ENCODE measurements at regions not wholly inside any gene's neighbourhood (a gene's known extent, or its start where the extent isn't known, plus 50 kb on each side); places are given as distances from the start of the nearest gene placed in this dataset.

DNA sequence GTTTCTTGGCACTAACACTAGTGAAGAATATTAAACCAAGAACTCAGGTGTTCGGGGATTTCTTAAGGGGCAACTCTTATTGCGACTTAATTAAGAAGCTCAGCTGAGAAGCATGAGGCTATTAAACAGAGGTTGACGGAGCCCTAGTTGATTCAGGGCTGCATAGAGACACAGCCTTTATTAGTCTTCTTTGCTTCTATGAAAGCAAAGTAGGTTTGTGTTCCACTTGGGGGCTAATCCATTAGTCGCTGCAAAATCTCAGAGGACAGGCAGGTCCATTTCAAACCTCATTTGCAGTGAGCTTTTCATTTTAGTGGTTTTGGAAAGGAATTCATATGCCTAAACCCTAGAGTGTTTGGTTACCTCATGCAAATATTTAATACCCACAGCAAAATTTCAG is 506.6 kb upstream of the SULF2 start:
- DNase-seq = no peak

DNA sequence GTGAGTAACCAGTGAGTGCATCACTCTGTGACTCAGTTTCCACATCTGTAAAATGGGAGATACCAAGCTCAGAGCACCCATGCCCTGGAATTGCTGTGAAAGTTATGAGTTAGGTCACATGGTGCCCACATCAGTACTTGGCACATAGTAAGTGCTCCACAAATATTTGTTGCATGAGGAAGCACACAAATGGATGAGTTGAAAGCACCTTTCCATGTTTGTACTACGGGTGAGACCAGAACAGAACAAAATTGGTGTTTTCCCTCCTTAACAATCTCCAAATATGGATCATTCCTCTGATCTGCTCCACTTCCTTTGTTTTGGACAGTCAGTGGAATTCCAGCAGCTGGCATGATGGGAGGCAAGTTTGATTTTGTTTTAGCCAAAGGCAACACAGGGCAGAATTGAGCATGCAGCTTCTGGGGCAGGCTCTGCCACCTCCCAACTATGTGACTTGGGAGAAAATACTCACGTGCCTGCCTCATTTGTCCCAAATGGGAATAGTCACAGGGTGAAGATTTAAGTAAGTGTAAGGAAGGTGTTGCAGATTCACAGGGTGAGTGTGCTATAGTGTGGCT is 503.7 kb upstream of the SULF2 start:
- no peak for DNase-seq

DNA sequence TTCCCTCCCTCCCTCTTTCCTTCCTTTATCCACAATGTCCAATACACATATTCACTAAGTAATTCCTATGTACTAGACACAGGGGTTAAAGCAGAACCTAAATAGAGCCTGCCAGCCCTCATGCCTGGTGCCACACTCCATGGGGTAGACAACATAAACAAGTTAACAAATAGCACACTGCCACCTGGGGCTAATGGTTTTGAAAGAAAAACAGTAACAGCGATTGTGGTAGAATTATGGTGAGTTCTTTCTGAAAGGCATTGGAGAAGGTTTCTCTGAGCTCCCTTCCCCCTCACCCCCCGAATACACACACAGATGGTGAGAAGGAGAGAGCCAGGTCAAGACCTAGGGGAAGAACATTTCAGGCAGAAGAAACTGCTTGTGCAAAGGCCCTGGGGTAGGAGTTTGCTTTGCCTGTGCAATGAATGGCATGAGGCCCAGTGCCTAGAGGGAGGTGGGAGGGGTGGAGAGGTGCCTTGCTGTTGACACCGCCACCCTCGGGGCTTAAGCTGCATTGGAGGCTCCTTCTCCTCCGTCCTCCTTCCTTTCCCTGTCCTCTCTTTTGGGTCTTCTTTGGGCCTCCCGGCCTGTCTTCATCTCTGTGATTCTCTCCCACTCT is 502.4 kb upstream of the SULF2 start:
- DNase-seq = no peak

DNA sequence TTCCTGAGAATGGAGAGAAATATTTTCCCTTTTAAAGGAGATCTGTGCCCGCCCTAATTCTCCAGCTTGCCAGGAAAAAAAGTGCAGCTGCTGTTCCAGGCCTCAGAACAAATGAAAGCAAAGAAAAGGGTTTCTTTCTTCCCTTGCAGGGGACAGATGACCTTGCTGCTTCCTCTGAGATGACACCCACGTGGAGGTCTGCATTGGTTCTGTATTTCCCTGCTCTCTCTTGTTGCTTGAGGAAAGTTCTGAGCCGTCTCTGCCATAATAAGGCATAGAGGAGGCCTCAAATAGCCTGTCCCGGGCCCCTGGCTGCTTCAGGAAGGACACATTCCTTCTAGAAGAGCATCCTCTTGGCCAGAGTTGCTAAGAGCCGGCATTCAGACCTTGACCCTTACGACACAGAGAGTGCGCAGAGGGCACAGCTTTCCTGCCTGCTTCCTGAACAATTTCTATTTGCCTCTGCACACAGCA is 501.8 kb upstream of the SULF2 start:
- DNase-seq = no peak

DNA sequence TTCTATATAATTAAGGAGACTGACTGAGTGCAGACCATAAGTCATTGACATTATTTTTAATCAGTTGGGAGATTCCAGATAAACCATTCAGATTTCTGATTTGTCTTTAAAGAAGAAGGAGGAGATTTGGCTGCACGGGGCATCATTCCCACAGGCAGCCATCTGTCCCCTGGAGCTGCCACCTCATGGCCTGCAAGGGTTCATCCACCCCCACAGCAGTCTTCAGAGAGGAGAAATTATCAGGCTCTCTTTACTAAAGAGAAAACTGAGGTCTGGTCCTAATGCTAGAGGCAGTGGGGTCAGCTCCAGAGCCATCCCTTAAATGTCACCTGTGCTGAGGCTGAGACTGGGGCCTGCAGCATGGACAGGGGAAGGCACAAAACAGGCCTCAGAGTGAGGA is 501.3 kb upstream of the SULF2 start:
- DNase-seq = no peak

DNA sequence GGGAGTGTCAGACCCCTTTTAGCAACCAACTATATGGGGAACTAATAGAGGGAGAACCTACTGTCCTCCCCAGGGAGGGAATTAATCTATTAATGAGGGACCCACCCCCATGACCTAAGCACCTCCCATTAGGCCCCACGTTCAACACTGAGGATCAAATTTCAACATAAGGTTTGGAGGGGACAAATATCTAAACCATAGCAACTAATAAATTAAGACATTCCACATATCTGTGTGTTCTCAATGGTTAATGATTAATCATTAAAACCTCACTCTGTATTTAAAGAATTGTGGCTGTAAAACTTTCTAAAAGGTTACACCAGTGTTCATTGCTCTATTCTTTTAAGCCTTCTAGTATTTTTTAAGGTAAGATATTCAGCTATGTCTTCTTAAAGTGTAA is 500.4 kb upstream of the SULF2 start:
- no peak for DNase-seq

DNA sequence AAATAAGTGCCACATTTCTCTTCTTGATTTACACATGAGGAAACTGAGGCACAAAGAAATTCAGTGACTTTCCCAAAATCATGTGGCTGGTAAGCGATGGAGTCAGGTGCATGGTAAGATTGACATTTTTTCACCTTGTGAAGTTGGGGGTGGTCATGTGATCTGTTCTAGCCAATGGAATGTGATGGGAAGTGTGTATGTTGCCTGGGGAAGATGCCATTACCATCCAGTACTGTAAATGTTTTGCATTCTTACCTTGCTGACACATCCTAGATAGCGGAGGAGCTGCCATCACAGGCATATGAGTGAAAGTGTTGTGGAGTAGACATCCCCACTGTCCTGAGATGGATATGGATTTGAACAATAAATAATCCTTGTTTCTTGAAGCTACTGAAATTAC is 499.6 kb upstream of the SULF2 start:
- DNase-seq = no peak

DNA sequence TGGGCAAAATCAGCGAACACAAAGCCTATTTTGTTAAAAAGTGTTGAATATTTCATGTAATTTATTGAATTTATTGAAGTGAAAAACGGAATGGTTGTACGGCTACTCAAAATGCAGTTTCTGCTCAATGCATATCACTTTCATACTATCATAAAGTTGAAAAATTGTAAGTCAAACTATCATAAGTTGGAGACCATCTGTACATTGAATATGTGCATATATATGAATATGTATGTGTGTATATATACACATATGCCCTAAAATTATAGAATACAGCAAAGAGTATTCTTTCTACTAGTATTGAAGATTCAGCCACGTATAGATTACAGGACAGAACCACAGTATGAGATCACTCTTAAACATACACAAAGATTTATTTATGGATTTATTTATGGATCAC is 499.0 kb upstream of the SULF2 start:
- DNase-seq = no peak

DNA sequence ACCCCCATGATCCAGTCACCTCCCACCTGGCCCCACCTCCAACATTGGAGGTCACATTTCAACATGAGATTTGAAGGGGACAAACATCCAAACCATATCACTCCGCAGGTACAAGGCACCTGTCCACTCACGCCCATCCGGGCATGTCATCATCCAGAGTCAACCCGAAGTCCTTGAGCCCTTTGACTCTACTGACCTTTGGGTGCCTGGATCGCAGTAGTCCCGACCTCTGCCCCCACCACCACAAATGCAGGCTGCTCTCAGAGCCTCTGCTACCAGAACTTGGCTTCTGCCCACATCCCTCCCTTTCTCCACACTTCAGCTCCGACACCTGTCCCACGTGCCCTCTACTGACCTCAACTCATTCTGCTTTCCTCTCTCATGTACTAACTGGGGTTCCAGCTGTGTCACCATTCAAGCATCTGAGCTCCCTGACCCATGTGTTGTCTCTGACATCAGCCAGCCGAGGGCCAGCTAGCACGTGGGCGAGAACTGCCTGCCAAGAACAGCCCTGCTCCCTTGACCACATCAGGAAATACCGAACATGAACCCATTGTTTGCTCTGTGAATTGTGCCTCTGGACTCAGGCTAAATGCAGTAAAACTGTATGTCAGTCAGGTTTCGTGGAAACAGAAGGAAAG is 498.3 kb upstream of the SULF2 start:
- no peak for DNase-seq

DNA sequence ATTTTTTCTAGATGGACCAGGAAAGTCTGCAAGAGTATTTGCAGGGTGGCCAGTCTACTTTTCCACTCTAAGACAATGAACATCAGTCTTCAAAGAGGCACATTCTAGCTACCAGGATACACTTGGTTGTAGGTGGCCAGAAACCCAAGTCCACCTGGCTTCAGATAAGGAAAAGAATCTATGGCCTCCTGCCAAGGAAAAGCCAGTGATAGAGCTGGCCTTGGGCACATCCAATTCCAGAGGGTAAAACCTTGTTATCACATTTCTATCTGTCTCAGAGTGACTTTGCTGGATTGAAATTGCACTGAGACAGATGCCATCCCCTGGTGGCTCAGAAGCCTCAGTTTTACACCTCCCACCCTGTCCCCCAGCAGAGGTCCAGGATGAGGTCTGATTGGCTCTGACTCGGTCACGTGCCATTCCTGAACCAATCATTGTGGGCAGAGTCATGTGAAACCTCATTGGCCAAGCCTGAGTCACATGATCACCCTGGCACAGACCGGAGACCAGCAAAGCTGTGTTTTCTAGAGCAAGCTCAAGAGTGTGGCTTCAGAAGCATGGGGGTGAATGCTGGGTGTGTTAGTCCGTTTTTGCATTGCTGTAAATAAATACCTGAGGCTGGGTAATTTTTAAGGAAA is 497.4 kb upstream of the SULF2 start:
- DNase-seq = no peak

DNA sequence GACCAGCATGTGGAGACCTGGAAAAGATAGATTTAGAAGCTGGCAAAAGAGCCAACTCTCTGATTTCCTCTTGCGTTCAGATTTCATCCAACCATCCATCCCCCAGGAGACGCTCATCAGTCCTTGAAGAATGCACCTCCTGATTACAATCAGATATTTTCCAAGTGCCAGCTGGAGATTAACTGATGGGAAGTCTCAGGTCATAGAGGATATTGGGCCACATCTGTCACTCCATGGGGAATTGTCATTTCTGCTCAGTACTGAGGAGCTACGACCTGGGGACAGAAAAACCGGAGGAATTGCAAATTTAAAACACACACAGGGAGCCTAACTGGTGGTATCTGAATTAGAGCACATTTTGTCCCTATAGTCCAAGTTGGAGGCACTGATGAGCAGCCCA is 496.2 kb upstream of the SULF2 start:
- no peak for DNase-seq

DNA sequence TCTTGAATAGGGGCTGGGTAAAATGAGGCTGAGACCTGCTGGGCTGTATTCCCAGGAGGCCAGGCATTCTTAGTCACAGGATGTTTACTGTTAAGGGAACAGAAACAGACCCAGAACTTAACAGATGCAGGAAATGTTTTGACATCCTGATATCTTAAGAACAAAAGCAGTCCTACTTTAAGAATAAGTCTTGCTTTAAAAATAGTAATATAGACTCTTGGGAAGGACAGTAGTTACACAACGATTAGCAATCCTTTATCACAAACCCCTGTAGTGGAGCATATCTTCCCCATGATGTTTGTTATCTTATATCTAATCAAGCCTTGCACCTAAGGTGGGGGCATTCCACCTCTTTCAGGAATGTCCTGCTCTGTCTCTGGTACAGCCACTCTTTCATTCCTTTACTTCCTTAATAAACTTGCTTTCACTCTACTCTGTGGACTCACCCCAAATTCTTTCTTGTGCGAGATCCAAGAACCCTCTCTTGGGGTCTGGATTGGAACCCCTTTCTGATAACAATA is 493.7 kb upstream of the SULF2 start:
- DNase-seq = no peak

DNA sequence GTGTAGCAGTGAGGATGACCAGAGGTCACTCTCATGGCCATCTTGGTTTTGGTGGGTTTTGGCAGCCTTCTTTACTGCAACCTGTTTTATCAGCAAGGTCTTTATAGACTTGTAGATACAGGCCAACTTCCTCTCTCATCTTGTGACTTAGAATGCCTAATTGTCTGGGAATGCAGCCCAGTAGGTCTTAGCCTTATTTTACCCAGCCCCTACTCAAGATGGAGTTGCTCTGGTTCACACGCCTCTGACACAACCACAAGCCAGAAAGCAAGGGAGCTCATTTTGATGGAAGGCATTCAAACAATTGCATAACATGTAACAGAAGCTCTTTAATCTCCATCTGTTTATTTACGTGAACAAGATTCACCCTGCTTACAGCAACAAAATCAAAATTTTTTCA is 492.0 kb upstream of the SULF2 start:
- no peak for DNase-seq

DNA sequence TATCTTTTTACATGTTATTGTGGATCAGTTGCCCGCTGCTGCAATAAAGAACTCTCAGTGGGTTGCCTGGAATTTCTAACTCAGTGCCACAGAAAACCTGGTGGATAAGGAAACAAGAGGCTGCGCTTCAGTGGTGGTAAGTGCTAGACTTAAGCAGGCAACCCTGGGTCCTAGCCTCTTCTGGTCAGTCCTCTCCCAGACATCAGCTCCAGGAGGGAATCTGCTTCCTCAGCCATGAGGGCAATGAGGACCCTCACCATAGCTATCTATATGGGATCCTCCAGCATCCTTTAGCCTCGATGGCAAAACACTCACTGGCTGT is 490.7 kb upstream of the SULF2 start:
- no peak for DNase-seq

DNA sequence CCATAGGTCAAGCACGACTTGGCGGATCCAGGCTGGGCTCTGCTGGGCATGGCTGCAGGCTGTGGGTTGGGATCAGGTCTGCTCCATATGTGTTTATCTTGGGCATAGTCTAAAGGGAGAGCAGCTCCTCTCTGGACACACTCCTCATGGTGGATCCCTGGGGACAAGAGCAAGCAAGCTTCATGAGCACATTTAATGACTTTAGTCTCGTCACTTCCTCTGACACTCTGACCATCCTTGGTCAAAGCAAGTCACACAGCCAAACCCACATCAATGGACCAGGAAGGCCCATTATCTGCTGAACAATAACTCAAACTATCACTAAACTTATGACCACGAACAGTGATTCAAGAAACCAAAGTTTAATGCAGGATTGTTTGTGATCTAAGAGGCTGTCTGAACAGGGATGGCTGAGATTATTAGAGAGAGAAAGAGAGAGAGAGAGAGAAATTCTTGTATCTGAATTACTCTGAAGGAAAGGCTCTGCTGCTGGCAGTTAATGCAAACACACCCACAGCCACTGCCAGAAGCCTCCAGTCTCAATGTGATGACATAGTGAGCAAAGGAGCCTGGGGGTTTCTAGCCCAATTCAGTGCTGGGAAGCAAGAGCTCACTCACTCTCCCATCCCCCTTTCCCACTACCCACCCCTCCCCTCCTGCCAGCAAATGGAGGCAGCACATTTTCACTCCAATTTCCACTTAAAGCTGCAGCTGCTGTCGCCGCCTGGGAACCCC is 490.2 kb upstream of the SULF2 start:
- no peak for DNase-seq

DNA sequence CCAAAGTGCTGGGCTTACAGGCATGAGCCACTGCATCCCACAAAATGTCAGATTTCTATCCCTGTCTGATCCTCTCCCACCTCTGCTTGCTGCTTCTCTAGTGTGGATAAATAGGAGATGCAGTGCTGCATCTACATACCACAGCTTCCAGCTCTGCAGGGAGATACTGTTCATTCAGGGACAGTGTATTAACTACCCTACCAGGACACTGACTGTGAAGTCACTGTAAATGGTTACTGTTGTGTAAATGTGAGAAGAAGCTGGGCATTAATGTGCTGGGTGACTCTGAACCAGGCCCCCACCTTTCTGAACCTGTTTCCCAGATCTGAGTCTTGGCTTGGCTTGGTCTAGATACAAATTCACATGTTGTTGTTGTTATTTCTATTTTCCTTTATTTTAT is 488.6 kb upstream of the SULF2 start:
- DNase-seq = no peak

DNA sequence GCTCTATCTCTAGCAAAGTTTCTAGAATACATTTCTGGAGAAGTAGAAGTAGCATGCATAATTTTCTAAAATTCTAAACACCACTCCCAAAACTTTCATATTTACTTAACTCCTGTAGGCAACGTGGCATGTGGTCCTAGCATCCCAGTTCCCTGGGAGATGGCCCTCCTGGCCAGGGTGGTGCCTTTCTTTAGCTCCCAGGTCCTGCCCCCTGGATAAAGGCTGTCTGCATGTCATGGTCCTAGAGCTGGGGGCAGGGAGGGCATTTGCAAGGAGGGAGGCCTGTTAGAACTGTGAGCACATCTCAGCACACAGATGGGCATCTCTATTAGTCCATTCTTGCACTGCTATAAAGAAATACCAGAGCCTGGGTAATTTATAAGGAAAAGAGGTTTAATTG is 485.6 kb upstream of the SULF2 start:
- no peak for DNase-seq

DNA sequence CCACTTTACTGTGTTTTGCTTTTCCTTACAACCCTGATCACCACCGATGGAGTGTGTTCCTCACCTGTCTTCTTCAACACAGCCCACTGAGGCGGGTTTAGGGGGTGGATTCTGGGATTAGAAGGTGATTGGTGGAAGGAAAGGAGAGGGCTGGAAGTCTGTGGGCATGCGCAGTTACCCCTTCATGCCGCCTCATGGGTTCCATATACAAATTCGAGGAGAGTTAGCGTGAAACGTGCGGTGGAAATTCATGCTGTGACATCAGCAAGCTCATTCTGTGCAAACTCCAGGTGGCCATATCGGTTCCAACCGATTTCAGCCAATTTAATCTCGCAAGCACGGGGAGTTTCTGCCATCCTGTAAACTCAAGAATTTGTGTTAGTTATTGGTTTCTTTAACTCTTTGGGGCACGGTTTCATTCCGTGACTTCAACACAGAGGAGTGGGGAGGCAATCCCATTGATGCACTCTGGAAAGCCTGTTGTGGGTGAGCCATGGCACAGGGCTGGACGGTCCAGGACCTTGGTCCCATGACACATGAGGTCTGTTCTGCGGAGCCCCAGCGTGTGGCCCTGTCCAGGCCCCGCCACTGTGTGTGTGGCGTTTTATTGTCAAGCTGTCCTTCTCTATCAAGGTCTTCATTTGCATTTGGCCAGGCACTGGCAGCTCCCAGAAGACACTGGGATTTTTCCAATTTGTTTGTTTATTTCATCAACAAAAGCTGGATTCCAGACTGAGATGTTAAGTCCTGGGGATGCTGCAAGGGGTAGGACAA is 482.8 kb upstream of the SULF2 start:
- DNase-seq = no peak

DNA sequence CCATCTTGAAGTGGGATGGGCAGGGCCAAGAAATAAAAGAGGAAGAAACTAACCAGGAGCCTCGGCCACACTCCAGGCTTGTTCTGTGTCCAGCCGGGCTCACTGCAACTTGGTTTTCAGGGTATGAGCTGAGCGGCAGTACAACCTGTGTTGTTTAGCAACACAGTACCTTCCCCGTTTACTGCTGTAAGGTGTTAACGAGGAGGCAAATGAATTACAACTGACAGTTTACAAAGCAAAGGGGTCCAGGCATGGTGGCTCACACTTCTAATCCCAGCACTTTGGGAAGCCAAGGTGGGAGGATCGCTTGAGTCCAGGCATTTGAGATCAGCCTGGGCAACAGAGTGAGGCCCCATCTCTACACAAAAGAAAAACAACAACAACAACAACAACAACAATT is 481.3 kb upstream of the SULF2 start:
- no peak for DNase-seq

DNA sequence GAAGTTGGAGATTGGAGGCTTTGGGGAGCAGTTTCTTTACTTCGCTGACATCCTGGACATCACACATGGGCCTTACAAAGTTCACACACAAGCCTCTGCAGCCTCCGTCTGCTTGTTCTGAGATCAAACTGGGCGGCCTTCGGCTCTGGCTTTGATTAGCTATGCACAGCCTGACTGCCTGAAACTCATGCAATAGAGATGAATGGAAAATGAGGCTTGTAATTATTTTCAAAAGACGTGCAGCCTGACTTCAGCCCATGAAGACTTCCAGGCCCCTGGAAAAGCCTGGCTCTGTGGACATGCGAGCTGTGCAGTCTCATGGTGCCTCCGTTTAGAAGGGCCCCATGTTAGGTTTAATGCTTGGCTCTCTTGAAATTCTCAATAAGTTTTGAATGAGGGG is 480.5 kb upstream of the SULF2 start:
- no peak for DNase-seq

DNA sequence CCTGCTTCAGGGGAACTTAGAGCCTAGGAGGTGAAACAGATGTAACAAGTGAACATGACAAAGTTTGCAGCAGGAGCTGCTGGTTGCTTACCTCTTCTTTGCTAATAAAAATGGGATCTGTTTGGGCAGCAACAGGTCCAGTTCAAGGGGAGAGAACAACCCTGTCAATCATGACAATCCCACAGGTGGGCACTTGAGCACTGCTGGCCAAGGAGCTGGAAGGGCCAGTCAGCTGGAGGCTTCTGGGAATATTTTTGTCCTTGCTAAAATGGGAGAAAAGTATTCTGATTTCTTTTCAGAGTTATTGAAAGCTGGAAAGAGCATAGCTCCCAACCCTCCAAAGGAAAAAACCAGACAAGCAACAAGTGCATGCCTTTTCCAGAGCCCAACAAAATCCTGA is 477.7 kb upstream of the SULF2 start:
- no peak for DNase-seq

DNA sequence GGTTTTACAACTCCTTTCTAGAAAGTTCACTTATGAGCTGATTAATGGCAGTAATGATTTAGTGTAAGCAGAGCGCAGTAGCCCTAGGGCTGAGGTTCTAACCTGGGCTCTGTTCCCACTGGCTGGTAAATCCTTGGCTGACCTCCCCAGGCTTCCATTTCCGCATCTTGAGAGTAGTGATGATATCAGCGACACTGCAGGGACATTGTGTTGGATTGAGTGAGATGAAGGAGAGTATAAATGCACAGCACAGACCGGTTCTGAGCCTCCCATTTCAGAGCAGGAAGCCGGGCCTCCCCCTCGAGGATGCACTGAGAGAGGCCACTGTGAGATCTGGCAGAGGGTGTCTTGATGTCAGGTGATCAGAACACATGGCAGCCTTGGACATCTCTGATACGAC is 477.2 kb upstream of the SULF2 start:
- no peak for DNase-seq
